Transverse colon (tissue), 4 donors: ENCODE measurements at regions not wholly inside any gene's neighbourhood (a gene's known extent, or its start where the extent isn't known, plus 50 kb on each side); places are given as distances from the start of the nearest gene placed in this dataset.
A peak's percentile ranks its signal among the peaks of the same experiment; 100 is the strongest.
"Not testable (repeated sequence)": the region's sequence is repeated elsewhere in the genome, so short reads cannot be mapped to it uniquely, and the experiment has no call there.

Source experiments
- DNase-seq: peaks from one replicate; pipeline ENCODE4 v3.0.0-alpha.2; 2019
- H3K27ac ChIP-seq, 4 donors: fragments of 200-600 bp; sonication (generic); 2 replicates each; pipeline ENCODE4 v1.5.1; 2016 to 2018; ENCODE audit warnings: inconsistent platforms in 4 of 4
- H3K27me3 ChIP-seq: fragments of 200-600 bp; sonication (generic); 2 replicates; pipeline ENCODE4 v1.5.1; 2017; ENCODE audit warnings: inconsistent platforms
- H3K36me3 ChIP-seq, 4 donors: fragments of 200-600 bp; sonication (generic); 2 replicates each; pipeline ENCODE4 v1.5.1; 2017 to 2019; ENCODE audit warnings: inconsistent platforms in 4 of 4
- H3K4me1 ChIP-seq, 4 donors: fragments of 200-600 bp; sonication (generic); 2 replicates each; pipeline ENCODE4 v1.5.1; 2017 to 2020; ENCODE audit warnings: inconsistent platforms in 4 of 4
- H3K4me3 ChIP-seq, 4 donors: fragments of 200-600 bp; sonication (generic); 1 replicate in 1 of 4; 2 replicates in 3 of 4; pipeline versions ENCODE4 v1.5.1 to v1.6.1; 2017 to 2019; ENCODE audit warnings: inconsistent platforms in 4 of 4
- H3K9me3 ChIP-seq, 2 donors: fragments of 200-600 bp; sonication (generic); 2 replicates each; pipeline ENCODE4 v1.5.1; 2017 to 2019; ENCODE audit warnings: inconsistent platforms in 2 of 2
- EP300 ChIP-seq: sonication (generic); formaldehyde crosslinking; IDR thresholded peaks from one replicate; pipeline ENCODE4 v1.6.1; 2017; ENCODE audit warnings: antibody characterized with exemption, low read depth
- POLR2A ChIP-seq: fragments of 450-650 bp; IDR thresholded peaks from one replicate; pipeline ENCODE4 v1.6.1; 2016; ENCODE audit warnings: antibody characterized with exemption, mild to moderate bottlenecking, moderate library complexity
- POLR2AphosphoS5 ChIP-seq, 3 donors: sonication (generic); formaldehyde crosslinking; IDR thresholded peaks; one replicate each; pipeline ENCODE4 v1.6.1; 2016; ENCODE audit warnings: antibody characterized with exemption in 3 of 3
- WGBS, 2 donors: methylation state at CpG; one replicate each; pipeline ENCODE4 v1.1.5; 2018; ENCODE audit warnings: low coverage in 1 of 2; 5-methylcytosine and 5-hydroxymethylcytosine counted together
- in situ Hi-C, 4 donors: fragments of 200-750 bp; cut with MboI; loops; one replicate each; pipeline versions ENCODE4 v1.15.0 to v1.15.1; 2017; ENCODE audit warnings: low sequenced_read_pairs in 3 of 4, low pct_ligation_motif_present in 1 of 4, low pct_unique_long_range_greater_than_20kb in 1 of 4
- intact Hi-C: fragments of 100-400 bp; cut with DNase I; formaldehyde crosslinking; loops from one replicate; pipeline ENCODE4 v1.15.1; 2023; ENCODE audit warnings: low total_unique reads
- TF ChIP-seq, protein P1 (sequence below), 5 experiments: fragments of 200-600 bp in 3 of 5; fragments of 450-650 bp in 2 of 5; sonication (generic) in 3 of 5; IDR thresholded peaks; 1 replicate in 2 of 5; 2 replicates in 3 of 5; pipeline ENCODE4 v1.5.1; 2016 to 2017; ENCODE audit warnings: antibody characterized with exemption in 5 of 5, inconsistent platforms in 3 of 5, mild to moderate bottlenecking in 2 of 5, moderate library complexity in 1 of 5

DNA sequence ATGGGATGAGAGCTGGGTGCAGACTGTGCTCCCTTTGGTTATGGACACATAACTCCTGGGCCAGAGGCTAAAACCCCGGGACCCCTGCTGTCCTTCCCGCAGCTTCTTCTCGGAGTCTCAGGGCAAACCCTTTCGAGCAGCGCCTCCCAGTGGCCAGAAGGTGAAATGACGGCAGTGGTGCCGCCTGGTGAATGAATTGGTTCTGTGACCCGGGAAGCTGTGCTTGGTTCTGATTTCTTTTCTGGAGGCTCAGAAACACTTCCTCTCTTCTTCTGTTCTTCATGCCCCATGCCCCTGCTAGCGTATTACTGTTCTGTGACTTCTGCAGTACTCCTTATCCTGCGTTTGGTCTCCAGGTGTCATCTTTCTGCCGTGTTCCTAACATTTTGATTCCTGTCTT, 104.7 kb upstream of the CCZ1B start:
- intact Hi-C loops, H3K27me3 ChIP-seq, H3K9me3 ChIP-seq, H3K27ac ChIP-seq, H3K4me3 ChIP-seq, H3K36me3 ChIP-seq, in situ Hi-C loops: not testable (repeated sequence)
- TF ChIP-seq, protein P1, sequence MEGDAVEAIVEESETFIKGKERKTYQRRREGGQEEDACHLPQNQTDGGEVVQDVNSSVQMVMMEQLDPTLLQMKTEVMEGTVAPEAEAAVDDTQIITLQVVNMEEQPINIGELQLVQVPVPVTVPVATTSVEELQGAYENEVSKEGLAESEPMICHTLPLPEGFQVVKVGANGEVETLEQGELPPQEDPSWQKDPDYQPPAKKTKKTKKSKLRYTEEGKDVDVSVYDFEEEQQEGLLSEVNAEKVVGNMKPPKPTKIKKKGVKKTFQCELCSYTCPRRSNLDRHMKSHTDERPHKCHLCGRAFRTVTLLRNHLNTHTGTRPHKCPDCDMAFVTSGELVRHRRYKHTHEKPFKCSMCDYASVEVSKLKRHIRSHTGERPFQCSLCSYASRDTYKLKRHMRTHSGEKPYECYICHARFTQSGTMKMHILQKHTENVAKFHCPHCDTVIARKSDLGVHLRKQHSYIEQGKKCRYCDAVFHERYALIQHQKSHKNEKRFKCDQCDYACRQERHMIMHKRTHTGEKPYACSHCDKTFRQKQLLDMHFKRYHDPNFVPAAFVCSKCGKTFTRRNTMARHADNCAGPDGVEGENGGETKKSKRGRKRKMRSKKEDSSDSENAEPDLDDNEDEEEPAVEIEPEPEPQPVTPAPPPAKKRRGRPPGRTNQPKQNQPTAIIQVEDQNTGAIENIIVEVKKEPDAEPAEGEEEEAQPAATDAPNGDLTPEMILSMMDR (IDR thresholded peaks at IDR 0.05), result peak; percentile 48 to 61 (median 54)
- H3K4me1 ChIP-seq, result peaks cover 0 to 11% (median 0%) of the 10 kb centered on the region in 4 donors
- DNase-seq, result peak; percentile 44
- 0 to 6% methylated on average over 1 to 11 of the region's 11 CpGs for whole genome bisulfite sequencing, 2 donors

GRCh38 chr7:6931456-6931855, 105.4 kb upstream of the CCZ1B start:
- H3K27me3 ChIP-seq, in situ Hi-C loops: not testable (repeated sequence)

DNA sequence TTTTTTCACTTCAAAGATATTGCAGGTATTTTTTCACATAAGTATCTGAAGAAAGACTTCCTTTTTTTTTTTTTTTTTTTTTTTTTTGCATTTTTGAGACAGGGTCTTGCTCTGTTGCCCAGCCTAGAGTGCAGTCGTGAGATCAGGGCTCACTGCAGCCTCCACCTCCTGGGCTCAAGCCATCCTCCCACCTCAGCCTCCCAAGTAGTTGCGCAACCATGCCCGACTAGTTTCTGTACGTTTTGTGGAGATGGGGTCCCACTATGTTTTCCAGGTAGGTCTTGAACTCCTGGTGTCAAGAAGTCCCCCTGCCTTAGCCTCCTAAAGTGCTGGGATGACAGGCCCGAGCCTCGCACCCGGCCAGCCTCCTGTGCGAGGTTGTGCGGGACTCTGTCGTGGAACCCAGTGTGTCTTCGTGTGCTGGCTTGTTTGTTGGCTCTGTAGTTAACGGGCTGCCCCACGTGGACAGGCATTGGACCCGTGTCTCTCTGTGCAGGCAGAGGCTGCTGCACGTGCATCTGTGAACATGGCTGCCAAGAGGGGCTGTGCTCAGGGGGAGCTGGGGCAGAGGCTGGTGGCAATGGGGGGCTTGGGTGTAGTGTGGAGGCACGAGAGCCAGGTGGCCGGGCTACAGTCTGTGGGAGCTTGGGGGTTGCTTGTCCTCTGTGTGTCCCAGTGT, 108.0 kb upstream of the CCZ1B start:
- H3K27ac ChIP-seq, H3K36me3 ChIP-seq, intact Hi-C loops, H3K4me1 ChIP-seq, H3K27me3 ChIP-seq, DNase-seq, H3K9me3 ChIP-seq, H3K4me3 ChIP-seq, in situ Hi-C loops: not testable (repeated sequence)
- WGBS, 2 donors, result 89% methylated on average over 16 of the region's 17 CpGs; no CpG with 5 or more reads in 1 of the 2 donors

More at GRCh38 chr7:6931456-6931855, 105.4 kb upstream of the CCZ1B start:
- DNase-seq, H3K9me3 ChIP-seq, intact Hi-C loops, H3K27ac ChIP-seq, H3K4me1 ChIP-seq, H3K4me3 ChIP-seq, H3K36me3 ChIP-seq: not testable (repeated sequence)
- 75% methylated on average over 7 of the region's 7 CpGs; no CpG with 5 or more reads in 1 of the 2 donors for WGBS, 2 donors

GRCh38 chr7:6934981-6935380, 108.9 kb upstream of the CCZ1B start:
- H3K4me3 ChIP-seq, result no peak overlapping the region
- no peaks in the 10 kb centered on the region for H3K4me1 ChIP-seq
- H3K9me3 ChIP-seq, result no peaks in the 10 kb centered on the region
- in situ Hi-C loops (no loop called here), intact Hi-C loops (no loop called here)
- no peak for DNase-seq
- H3K27me3 ChIP-seq, result no peaks in the 10 kb centered on the region
- no peaks in the 10 kb centered on the region for H3K36me3 ChIP-seq
- 90 to 100% methylated on average over 1 to 21 of the region's 21 CpGs for WGBS, 2 donors
- TF ChIP-seq, protein P1 (IDR thresholded peaks at IDR 0.05), result no peak
- TF ChIP-seq POLR2A (no peak), POLR2AphosphoS5 (IDR thresholded peaks at IDR 0.05) (no peak), EP300 (no peak)
- H3K27ac ChIP-seq, result no peak overlapping the region

DNA sequence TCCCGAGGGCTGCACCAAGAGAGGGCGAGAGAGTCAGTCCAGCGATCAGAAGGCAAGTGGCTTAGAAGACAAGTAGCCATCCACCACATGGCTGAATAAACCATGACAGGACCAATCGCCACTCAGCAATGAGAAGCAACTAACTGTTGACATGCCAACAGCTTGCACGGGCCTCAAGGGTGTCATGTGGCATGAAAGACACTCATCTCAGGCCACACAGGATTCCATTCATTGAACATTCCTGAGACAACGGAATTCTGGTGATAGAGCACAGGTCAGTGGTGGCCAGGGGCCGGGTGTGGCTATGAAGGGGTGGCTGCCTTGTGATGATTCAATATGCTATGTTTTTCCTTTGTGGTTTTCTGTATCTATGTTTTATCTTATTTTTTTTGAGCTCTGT, 110.6 kb upstream of the CCZ1B start:
- H3K27ac ChIP-seq, intact Hi-C loops, H3K27me3 ChIP-seq, H3K4me3 ChIP-seq, H3K9me3 ChIP-seq, DNase-seq, in situ Hi-C loops, H3K4me1 ChIP-seq, H3K36me3 ChIP-seq: not testable (repeated sequence)
- 90% methylated on average over 2 to 7 of the region's 7 CpGs for WGBS, 2 donors

GRCh38 chr7:6937746-6938145, 111.7 kb upstream of the CCZ1B start:
- H3K36me3 ChIP-seq, in situ Hi-C loops: not testable (repeated sequence)
- WGBS, 2 donors, result 83% methylated on average over 8 of the region's 9 CpGs; no CpG with 5 or more reads in 1 of the 2 donors

More at GRCh38 chr7:6937746-6938145, 111.7 kb upstream of the CCZ1B start:
- H3K27ac ChIP-seq, DNase-seq, H3K4me1 ChIP-seq, intact Hi-C loops, H3K4me3 ChIP-seq, H3K27me3 ChIP-seq, H3K9me3 ChIP-seq: not testable (repeated sequence)
